ENCODE measurements at regions not wholly inside any gene's neighbourhood (a gene's known extent, or its start where the extent isn't known, plus 50 kb on each side); places are given as distances from the start of the nearest gene placed in this dataset.

GRCh38 chr17:43315858-43316521 is 82.2 kb upstream of the RNU2-1 start:
- no peaks in the 10 kb centered on the region for H3K27me3 ChIP-seq (ENCODE audit: control insufficient read depth, insufficient read depth, low read length)
- H3K4me3 ChIP-seq (ENCODE audit: low read depth, low read length), result no peak overlapping the region
- peaks cover 11% of the 10 kb centered on the region for H3K9me3 ChIP-seq (ENCODE audit: control insufficient read depth, insufficient read depth, low read length)
- H3K27ac ChIP-seq (ENCODE audit: low read depth, low read length), result no peak overlapping the region
- no peak for TF ChIP-seq CTCF (IDR thresholded peaks at IDR 0.05; ENCODE audit: low read depth, low read length)
- POLR2A ChIA-PET, result interaction anchor here (0.6 to 2.2 kb wide), 26 partner anchors 8 to 1616 kb away, joined by 3 to 33 read pairs (median 6); partner anchors contain the start of genes ACLY, BRCA1, DHX8 and RND2
- DNase-seq (ENCODE audit: low read depth, low spot score), result no peak
- CTCF ChIA-PET, result interaction anchor here (0.6 to 0.9 kb wide), 2 partner anchors 19 to 125 kb away, joined by 3 to 4 read pairs; no protein-coding TSS in a partner anchor

GRCh38 chr17:43315369-43315768 is 81.6 kb upstream of the RNU2-1 start:
- no peak for DNase-seq (ENCODE audit: low read depth, low spot score)
- no peak for TF ChIP-seq CTCF (IDR thresholded peaks at IDR 0.05; ENCODE audit: low read depth, low read length)
- H3K9me3 ChIP-seq (ENCODE audit: control insufficient read depth, insufficient read depth, low read length), result peaks cover 11% of the 10 kb centered on the region
- H3K4me3 ChIP-seq (ENCODE audit: low read depth, low read length), result no peak overlapping the region
- ChIA-PET POLR2A (interaction anchor here (0.6 to 2.2 kb wide), 22 partner anchors 8 to 317 kb away, joined by 3 to 33 read pairs (median 6); partner anchors contain the start of genes BRCA1, DHX8, RND2 and RPL27), CTCF (interaction anchor here (0.6 to 0.9 kb wide), 2 partner anchors 19 to 124 kb away, joined by 3 to 4 read pairs; no protein-coding TSS in a partner anchor)
- H3K27me3 ChIP-seq (ENCODE audit: control insufficient read depth, insufficient read depth, low read length), result no peaks in the 10 kb centered on the region
- no peak overlapping the region for H3K27ac ChIP-seq (ENCODE audit: low read depth, low read length)

GRCh38 chr17:43314611-43315011 is 80.8 kb upstream of the RNU2-1 start:
- CTCF ChIA-PET, result interaction anchor here (0.7 kb wide), 1 partner anchor 24 kb away, joined by 7 read pairs; no protein-coding TSS in a partner anchor
- TF ChIP-seq CTCF (IDR thresholded peaks at IDR 0.05; ENCODE audit: low read depth, low read length), result no peak
- no peak overlapping the region for H3K27ac ChIP-seq (ENCODE audit: low read depth, low read length)
- DNase-seq (ENCODE audit: low read depth, low spot score), result no peak
- no peaks in the 10 kb centered on the region for H3K27me3 ChIP-seq (ENCODE audit: control insufficient read depth, insufficient read depth, low read length)
- H3K4me3 ChIP-seq (ENCODE audit: low read depth, low read length), result no peak overlapping the region
- peaks cover 4% of the 10 kb centered on the region for H3K9me3 ChIP-seq (ENCODE audit: control insufficient read depth, insufficient read depth, low read length)
- POLR2A ChIA-PET, result interaction anchor here (0.7 to 2.2 kb wide), 9 partner anchors 42 to 316 kb away, joined by 3 to 31 read pairs (median 9); partner anchors contain the start of genes RND2, RPL27 and TMEM106A

GRCh38 chr17:43312011-43312410 is 78.2 kb upstream of the RNU2-1 start:
- no peak for DNase-seq (ENCODE audit: low read depth, low spot score)
- H3K9me3 ChIP-seq (ENCODE audit: control insufficient read depth, insufficient read depth, low read length), result no peaks in the 10 kb centered on the region
- H3K27me3 ChIP-seq (ENCODE audit: control insufficient read depth, insufficient read depth, low read length), result no peaks in the 10 kb centered on the region
- no peak overlapping the region for H3K4me3 ChIP-seq (ENCODE audit: low read depth, low read length)
- no peak overlapping the region for H3K27ac ChIP-seq (ENCODE audit: low read depth, low read length)
- POLR2A ChIA-PET, result no interaction called here
- no peak for TF ChIP-seq CTCF (IDR thresholded peaks at IDR 0.05; ENCODE audit: low read depth, low read length)
- CTCF ChIA-PET, result interaction anchor here (1.4 kb wide), 1 partner anchor 27 kb away, joined by 3 read pairs; no protein-coding TSS in a partner anchor

Measured in AG04450 (cell line).